Psoas muscle (tissue), 7 donors: ENCODE measurements at regions not wholly inside any gene's neighbourhood (a gene's known extent, or its start where the extent isn't known, plus 50 kb on each side); places are given as distances from the start of the nearest gene placed in this dataset.
"Not testable (repeated sequence)": the region's sequence is repeated elsewhere in the genome, so short reads cannot be mapped to it uniquely, and the experiment has no call there.

Source experiments
- ATAC-seq, 4 donors: fragments of 200-7000 bp; cut with Tn5 transposase; one replicate each; pipeline ENCODE4 v1.9.1; 2020; ENCODE audit warnings: moderate library complexity in 3 of 4, mild to moderate bottlenecking in 2 of 4
- DNase-seq, 2 donors: peaks; one replicate each; pipeline ENCODE4 v3.0.0-alpha.2; 2020
- H3K27ac ChIP-seq: fragments of 200-600 bp; one replicate; pipeline ENCODE4 v1.8.0; 2022
- H3K27me3 ChIP-seq, 3 donors: fragments of 200-600 bp in 1 of 3; one replicate each; pipeline versions ENCODE4 v1.6.1 to v1.8.0; 2013 to 2022; ENCODE audit warnings: low read length in 2 of 3, mild to moderate bottlenecking in 2 of 3, moderate library complexity in 1 of 3; ENCODE audit not compliant: insufficient read depth in 3 of 3
- H3K36me3 ChIP-seq, 2 donors: fragments of 200-600 bp in 1 of 2; one replicate each; pipeline versions ENCODE4 v1.6.1 to v1.8.0; 2013 to 2022; ENCODE audit warnings: low read depth in 1 of 2, mild to moderate bottlenecking in 1 of 2, moderate library complexity in 1 of 2; ENCODE audit not compliant: insufficient read depth in 1 of 2
- H3K4me1 ChIP-seq: fragments of 200-600 bp; one replicate; pipeline ENCODE4 v1.8.0; 2022
- H3K4me3 ChIP-seq: fragments of 200-600 bp; one replicate; pipeline ENCODE4 v1.8.0; 2022; ENCODE audit warnings: mild to moderate bottlenecking
- H3K9me3 ChIP-seq: fragments of 200-600 bp; one replicate; pipeline ENCODE4 v1.8.0; 2022
- WGBS, 3 donors: extraction: QIAGEN DNeasy Blood & Tissue Kit; methylation state at CpG; one replicate each; pipeline versions ENCODE4 v1.1.6 to v1.1.7; 2013; 5-methylcytosine and 5-hydroxymethylcytosine counted together
- intact Hi-C, 2 donors: fragments of 100-400 bp; cut with DNase I; formaldehyde crosslinking; loops; one replicate each; pipeline versions ENCODE4 v1.11.0 to v1.14.2; 2022
- TF ChIP-seq, protein P1 (sequence below): fragments of 200-600 bp; IDR thresholded peaks from one replicate; pipeline ENCODE4 v1.8.0; 2022; ENCODE audit warnings: antibody characterized with exemption
- donor health status: healthy with polysubstance abuse.
- donor health status: DM: no; HTN: no; CAD: no; lungs with moderate emphysema.
- donor health status: Bipolar disorder and iron deficiency.
- donor health status: healthy.
- donor health status: DM: yes; HTN: yes; CAD: no.
- donor health status: DM: no; HTN: no; CAD: no.
- donor health status: DM: yes; HTN: yes; CAD: no.

DNA sequence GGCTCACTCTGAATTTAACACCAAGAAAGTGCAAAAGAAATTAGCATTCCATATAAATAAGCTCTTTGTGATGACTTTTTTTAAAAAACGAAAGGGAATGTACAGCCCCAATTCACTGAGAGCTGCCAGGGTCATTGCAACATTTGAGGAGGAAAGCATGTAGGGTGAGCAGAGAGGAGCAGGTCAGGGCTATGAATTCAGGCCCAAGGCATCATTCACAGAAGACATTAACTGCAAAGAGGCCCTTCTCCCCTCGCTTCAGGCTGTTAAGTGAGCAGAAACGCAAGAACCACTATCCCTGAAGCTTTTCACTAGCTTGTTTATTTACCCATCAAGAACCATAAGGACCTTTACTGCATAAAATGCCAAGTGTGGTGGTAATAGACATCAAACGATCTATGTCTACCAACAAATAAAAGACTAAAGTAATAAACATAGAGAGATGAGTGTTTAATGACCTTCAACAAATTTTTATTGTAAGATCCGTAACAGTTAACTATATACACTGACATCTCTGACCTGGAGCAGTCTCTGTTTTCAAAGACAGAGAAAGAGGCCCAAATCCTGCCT is 333.1 kb upstream of the HNRNPA3 start:
- ATAC-seq = no peak
- Histone ChIP-seq H3K27ac (no peak overlapping the region), H3K9me3 (no peaks in the 10 kb centered on the region), H3K27me3 (no peaks in the 10 kb centered on the region), H3K36me3 (no peaks in the 10 kb centered on the region), H3K4me3 (no peak overlapping the region), H3K4me1 (no peaks in the 10 kb centered on the region)
- TF ChIP-seq, protein P1, sequence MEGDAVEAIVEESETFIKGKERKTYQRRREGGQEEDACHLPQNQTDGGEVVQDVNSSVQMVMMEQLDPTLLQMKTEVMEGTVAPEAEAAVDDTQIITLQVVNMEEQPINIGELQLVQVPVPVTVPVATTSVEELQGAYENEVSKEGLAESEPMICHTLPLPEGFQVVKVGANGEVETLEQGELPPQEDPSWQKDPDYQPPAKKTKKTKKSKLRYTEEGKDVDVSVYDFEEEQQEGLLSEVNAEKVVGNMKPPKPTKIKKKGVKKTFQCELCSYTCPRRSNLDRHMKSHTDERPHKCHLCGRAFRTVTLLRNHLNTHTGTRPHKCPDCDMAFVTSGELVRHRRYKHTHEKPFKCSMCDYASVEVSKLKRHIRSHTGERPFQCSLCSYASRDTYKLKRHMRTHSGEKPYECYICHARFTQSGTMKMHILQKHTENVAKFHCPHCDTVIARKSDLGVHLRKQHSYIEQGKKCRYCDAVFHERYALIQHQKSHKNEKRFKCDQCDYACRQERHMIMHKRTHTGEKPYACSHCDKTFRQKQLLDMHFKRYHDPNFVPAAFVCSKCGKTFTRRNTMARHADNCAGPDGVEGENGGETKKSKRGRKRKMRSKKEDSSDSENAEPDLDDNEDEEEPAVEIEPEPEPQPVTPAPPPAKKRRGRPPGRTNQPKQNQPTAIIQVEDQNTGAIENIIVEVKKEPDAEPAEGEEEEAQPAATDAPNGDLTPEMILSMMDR = no peak
- intact Hi-C loops = no loop called here
- no peak for DNase-seq
- 50 to 55% (median 52%) methylated on average over 5 of the region's 5 CpGs for WGBS, 3 donors

DNA sequence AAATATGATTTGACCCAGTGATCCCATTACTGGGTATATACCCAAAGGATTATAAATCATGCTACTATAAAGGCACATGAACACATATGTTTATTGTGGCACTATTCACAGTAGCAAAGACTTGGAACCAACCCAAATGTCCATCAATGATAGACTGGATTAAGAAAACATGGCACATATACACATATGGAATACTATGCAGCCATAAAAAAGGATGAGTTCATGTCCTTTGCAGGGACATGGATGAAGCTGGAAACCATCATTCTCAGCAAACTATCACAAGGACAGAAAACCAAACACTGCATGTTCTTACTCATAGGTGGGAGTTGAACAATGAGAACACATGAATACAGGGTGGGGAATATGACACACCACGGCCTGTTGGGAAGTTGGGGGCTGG is 330.5 kb upstream of the HNRNPA3 start:
- H3K4me3 ChIP-seq, H3K27me3 ChIP-seq, H3K36me3 ChIP-seq, DNase-seq, ATAC-seq, intact Hi-C loops, H3K27ac ChIP-seq, H3K4me1 ChIP-seq, H3K9me3 ChIP-seq: not testable (repeated sequence)
- WGBS, 3 donors = 88 to 94% (median 94%) methylated on average over 1 of the region's 1 CpG

DNA sequence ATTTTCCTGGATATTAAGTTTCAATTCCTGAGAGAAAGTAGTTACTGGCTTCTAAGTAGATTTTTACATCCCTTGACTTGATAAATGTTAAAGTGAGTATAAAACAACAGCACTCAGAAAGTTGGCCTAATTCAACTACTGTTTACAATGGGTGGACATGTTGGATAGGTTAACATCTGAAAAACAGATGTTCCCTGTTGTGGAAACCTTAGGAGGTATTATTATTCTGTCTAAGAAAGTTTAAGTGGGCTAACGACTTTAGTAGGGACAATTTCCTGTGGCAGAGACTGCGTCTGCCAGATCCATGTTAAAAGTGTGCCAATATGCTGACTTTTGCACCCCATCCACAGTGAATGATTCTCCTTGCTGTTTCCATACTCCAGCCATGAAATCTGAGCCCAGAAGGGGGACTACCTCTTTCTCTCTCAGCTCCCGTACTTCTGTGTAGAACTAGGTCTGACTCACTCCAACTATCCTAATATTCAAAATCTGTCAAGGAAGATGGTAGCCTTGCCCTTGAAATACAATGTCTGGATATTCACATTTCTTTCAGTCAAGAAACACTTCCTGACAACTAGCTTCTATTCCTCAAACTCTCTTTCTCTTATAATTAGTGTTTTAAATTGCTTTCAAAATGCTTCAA is 327.5 kb upstream of the HNRNPA3 start:
- H3K27me3 ChIP-seq = no peaks in the 10 kb centered on the region
- ATAC-seq (no peak), DNase-seq (no peak)
- no peaks in the 10 kb centered on the region for H3K36me3 ChIP-seq
- 23 to 37% (median 25%) methylated on average over 3 of the region's 3 CpGs for WGBS, 3 donors
- no peak overlapping the region for H3K4me3 ChIP-seq
- intact Hi-C loops = no loop called here
- H3K27ac ChIP-seq = no peak overlapping the region
- no peaks in the 10 kb centered on the region for H3K4me1 ChIP-seq
- TF ChIP-seq, protein P1 = no peak
- H3K9me3 ChIP-seq = no peaks in the 10 kb centered on the region

- ATAC-seq = no peak
- WGBS, 3 donors = 70 to 83% (median 75%) methylated on average over 2 of the region's 2 CpGs
- intact Hi-C loops = no loop called here
Measured at GRCh38 chr2:176885661-176886060, 326.9 kb upstream of the HNRNPA3 start.

GRCh38 chr2:176891105-176891504 is 321.5 kb upstream of the HNRNPA3 start:
- TF ChIP-seq, protein P1 = no peak
- intact Hi-C loops = no loop called here
- no peaks in the 10 kb centered on the region for H3K4me1 ChIP-seq
- no peak overlapping the region for H3K4me3 ChIP-seq
- ATAC-seq (no peak), DNase-seq (no peak)
- H3K36me3 ChIP-seq = no peaks in the 10 kb centered on the region
- H3K27me3 ChIP-seq = no peaks in the 10 kb centered on the region
- no peaks in the 10 kb centered on the region for H3K9me3 ChIP-seq
- 15 to 22% (median 19%) methylated on average over 4 of the region's 4 CpGs for WGBS, 3 donors
- H3K27ac ChIP-seq = no peak overlapping the region

More at GRCh38 chr2:176885661-176886060, 326.9 kb upstream of the HNRNPA3 start:
- no peak overlapping the region for H3K27ac ChIP-seq
- H3K9me3 ChIP-seq = no peaks in the 10 kb centered on the region
- TF ChIP-seq, protein P1 = no peak
- no peak for DNase-seq
- no peaks in the 10 kb centered on the region for H3K27me3 ChIP-seq
- H3K4me3 ChIP-seq = no peak overlapping the region
- H3K4me1 ChIP-seq = no peaks in the 10 kb centered on the region
- no peaks in the 10 kb centered on the region for H3K36me3 ChIP-seq
